ENCODE measurements at regions not wholly inside any gene's neighbourhood (a gene's known extent, or its start where the extent isn't known, plus 50 kb on each side); places are given as distances from the start of the nearest gene placed in this dataset.

DNA sequence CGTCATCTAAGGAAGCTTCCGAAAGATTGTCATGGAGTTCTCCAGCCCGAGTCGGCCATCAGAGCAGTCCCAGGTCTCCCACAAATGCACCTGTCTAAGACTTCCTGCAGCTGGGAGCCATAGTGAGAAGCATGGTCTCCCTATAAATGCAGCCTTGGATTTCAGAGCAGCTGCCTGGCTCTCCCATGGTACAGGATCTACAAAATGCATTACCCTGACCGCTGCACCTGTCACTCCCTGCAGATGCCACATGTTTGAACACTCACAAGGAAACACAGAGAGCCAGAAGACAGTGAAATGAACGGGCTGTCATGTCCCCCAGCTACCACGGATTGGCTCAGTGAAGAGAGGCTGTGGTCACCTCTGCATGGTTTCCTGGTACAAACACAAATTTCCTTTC, 702.7 kb downstream of the MED13L start:
- no peak for DNase-seq (ENCODE audit: low spot score)

DNA sequence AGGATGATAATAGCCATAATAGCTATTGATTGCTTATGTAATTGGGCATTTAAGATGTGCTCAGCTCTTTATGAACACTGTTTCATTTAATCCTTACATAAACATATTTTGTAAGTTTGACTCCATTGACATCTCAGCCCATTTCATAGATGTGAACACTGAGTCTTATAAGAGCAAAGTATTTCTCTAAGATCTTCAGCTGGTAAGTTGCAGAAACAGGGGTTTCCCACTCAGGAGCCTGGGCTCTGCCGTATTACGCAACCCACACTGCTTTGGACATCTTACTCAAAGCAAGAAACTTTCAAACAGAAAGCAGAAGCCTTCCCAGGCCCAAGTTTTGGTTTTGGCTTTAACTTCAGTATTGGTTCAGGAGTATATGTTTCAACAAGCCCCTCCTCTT, 705.1 kb downstream of the MED13L start:
- no peak for DNase-seq (ENCODE audit: low spot score)

- no peak for DNase-seq (ENCODE audit: low spot score)
These were observed 706.0 kb downstream of the MED13L start for GRCh38 chr12:115571446-115571845.

DNA sequence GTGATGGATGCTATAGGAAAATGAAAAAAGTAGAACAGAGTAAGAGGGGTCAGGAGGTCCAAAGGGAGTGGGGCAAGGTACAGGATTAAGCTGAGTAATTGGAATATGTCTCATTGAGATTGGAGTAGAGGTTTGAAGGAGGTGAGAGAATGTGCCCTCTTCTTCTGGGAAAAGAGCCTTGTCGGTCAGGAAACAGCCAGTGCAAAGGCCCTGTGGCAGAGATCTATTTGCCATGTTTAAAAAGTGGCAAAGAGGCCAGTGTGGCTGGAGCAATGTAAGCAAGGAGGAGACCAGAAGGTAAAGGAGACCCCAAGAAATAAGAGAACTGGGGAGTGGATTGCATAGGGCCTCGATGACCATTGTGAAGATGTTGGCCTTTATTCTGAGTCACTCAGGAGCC, 706.5 kb downstream of the MED13L start:
- no peak for DNase-seq (ENCODE audit: low spot score)

GRCh38 chr12:115570069-115570777, 707.3 kb downstream of the MED13L start:
- no peak for DNase-seq (ENCODE audit: low spot score)

GRCh38 chr12:115569345-115570068, 708.0 kb downstream of the MED13L start:
- peak; percentile 53 for DNase-seq (ENCODE audit: low spot score)

GRCh38 chr12:115558281-115558680, 719.2 kb downstream of the MED13L start:
- DNase-seq (ENCODE audit: low spot score), result no peak

DNA sequence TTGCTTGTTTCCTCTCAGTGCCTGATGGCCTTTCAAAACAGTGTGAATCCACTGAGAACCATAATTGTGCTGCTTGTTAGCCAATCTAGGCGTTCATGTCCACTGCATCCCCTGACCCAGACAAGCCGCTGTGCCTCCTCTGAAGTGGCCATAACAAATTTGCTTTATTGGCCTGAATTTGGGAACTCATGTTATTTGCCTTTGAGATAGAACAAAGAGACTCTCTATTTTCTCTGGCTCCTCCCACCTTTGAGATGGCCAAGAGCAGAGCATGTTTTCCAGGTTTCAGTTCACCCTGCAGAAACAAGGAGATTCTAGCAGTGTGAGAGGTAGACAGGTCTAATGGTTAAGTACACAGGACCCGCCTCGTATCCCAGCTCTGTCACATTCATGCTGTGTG, 723.9 kb downstream of the MED13L start:
- DNase-seq (ENCODE audit: low spot score), result no peak

- DNase-seq (ENCODE audit: low spot score), result no peak
These were observed 734.2 kb downstream of the MED13L start for GRCh38 chr12:115543269-115543668.

DNA sequence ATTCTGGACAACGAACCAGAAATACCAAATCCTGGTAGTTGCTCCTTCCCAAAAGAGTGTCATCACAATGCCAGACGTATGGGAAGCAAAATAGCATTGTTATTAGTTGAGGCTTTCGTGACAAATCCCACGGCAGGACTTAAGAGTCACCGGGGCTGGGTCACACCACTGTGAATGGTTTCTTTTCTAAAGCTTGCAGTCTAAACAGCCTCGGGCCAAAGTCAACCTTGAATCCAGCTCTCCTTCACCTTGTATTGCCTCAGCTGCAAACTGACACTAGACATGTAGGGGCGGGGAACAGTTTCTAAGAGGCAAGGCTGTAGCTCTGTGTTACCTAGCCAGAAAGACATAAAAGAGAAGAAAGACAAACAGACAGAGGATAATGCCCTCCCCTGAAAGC, 734.8 kb downstream of the MED13L start:
- no peak for DNase-seq (ENCODE audit: low spot score)

DNA sequence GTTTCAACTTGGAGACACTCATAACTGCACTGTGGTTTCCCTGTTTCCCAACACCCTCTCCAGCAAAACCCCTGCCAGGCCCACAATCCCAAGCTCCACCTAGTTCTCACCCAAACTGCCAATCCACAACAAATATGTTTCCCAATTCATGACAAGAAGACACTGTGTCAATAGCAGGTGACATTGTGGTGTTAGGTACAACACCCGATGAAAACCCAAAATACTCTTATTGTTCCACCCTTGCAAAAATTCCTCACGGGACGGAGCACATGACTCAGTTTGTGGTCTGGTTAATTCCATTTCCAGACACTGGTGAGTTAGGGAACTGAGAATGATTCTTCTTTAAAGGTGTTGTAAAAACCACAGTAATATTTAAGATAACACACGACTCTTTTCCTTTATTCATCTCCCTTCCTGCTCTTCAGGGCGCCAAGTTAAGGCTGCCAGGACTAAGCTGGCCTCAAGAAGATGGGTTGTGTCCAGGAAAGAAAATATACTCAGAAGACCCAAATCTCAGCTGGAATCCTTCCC, 735.5 kb downstream of the MED13L start:
- no peak for DNase-seq (ENCODE audit: low spot score)

- no peak for DNase-seq (ENCODE audit: low spot score)
These were observed 749.0 kb downstream of the MED13L start for GRCh38 chr12:115528466-115528865.

- no peak for DNase-seq (ENCODE audit: low spot score)
These were observed 755.6 kb downstream of the MED13L start for GRCh38 chr12:115521771-115522409.

DNA sequence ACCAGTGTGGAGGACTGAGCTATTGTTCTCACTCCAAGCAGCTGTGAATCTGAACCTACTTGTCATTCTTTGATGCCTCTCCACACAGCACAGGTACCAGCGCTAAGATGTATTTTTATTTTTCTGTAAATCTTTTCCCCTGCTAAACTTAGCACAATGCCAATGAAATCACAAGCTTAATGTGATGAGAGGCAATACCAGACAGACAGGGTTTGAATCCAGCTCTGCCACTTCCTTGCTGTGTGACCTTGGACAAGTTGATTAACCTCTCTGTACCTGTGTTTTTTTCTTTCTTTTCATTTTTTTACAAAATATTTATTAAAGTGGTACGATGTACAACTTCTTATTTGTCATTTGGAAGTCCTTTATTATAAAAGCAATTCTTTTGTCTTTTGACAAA, 757.6 kb downstream of the MED13L start:
- no peak for DNase-seq (ENCODE audit: low spot score)

GRCh38 chr12:115519359-115519758, 758.1 kb downstream of the MED13L start:
- DNase-seq (ENCODE audit: low spot score), result no peak

GRCh38 chr12:115517913-115518312, 759.6 kb downstream of the MED13L start:
- no peak for DNase-seq (ENCODE audit: low spot score)

DNA sequence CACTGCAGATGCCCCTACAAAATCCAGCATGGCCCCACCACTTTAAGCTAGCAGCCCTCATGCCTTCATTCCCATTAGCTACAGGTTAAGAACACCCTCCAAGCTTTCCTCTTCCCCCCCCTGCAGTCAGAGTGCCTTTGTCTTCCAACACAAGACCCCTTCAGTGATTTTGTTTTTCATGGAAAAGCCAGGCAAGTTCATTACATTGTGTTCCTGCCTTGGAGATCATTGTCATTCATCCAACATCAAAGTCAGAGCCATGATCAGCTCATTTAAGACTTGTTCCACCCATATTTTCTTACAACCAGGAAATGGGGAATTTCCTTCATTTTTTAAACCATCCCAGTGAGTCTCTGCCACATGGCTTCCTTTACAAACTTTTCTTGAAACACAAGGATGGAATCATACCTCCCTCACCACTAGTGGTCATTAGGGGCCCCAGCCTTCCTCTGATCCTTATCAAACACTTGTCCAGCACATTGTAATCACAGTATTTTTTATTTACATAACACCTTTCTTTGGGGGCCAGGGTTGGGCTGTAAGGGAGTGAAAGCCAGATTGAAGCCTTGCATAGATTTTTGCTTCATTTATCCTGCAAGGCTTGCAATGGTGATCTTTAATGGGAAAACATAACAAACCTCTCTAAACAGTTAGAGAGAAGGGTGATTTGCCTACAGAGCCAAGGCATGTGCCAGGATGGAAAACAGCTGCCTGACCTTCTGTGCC, 765.3 kb downstream of the MED13L start:
- DNase-seq (ENCODE audit: low spot score), result peak; percentile 33

DNA sequence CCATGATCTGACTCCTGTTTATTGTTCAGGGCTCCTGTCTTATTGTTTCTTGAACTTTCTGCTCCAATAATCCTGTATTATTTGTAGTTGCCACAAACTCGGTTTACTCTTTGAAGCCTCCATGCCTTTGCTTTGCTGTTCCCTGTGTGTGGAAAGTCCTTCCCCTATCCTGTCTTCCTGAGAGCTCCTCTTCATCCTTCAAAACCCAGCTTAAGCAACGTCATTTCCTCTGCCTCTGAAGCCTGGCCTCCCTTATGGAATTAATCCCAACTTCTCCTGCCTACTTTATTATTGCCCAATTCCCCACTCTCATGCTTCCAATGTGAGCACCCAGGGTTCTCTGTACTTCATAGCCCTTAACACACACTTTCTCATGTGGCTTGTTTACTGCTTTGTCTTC, 766.2 kb downstream of the MED13L start:
- DNase-seq (ENCODE audit: low spot score), result no peak

- no peak for DNase-seq (ENCODE audit: low spot score)
These were observed 768.5 kb downstream of the MED13L start for GRCh38 chr12:115508990-115509389.

GRCh38 chr12:115507951-115508722, 769.4 kb downstream of the MED13L start:
- peak; percentile 79 for DNase-seq (ENCODE audit: low spot score)

DNA sequence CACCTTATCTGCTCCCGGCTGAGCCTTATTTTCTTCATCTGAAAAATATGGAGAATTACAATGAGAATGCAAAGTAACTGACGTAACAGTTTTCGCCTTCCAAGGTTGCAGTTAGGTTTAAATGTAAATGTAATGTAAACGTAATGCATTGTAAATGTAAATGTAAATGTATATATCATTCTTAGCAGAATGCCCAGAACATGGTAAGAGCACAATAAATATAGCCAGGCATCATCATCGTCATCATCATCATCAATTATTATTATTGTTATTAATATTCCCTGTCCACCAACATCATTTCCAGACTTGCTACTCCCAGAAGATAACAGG, 770.0 kb downstream of the MED13L start:
- DNase-seq (ENCODE audit: low spot score), result no peak

All from iPS-NIHi11 (cell line).